22Rv1 (cell line): ENCODE measurements at regions not wholly inside any gene's neighbourhood (a gene's known extent, or its start where the extent isn't known, plus 50 kb on each side); places are given as distances from the start of the nearest gene placed in this dataset.

Source experiments
- H3K27ac ChIP-seq: fragments of 450-650 bp; 2 replicates; pipeline ENCODE4 v1.5.1; 2017
- ZFX ChIP-seq: fragments of 450-650 bp; IDR thresholded peaks from 2 replicates; pipeline ENCODE4 v1.6.1; 2017; ENCODE audit warnings: antibody characterized with exemption, borderline replicate concordance
- TF ChIP-seq, protein P1 (sequence below): fragments of 450-650 bp; IDR thresholded peaks from 2 replicates; pipeline ENCODE4 v1.5.1; 2017; ENCODE audit warnings: mild to moderate bottlenecking

DNA sequence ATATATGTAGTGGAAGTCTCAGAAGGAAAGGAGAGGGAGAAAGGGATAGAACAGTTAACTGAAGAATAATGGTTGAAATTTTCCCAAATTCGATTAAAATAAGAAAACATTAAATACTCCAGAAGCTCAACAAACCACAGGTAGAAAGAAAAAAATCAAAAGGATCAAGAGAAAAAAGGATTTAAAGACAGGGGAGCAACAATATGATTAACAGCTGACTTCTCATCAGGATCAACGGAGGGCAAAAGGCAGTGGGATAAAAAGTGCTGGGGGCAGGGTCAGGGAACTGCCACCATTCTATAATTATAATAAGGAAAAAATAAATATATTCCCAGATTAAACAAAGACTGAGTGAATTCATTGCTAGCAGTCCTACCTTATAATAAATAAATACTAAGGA is 55.3 kb downstream of the CDKN2C start:
- no peak for TF ChIP-seq ZFX
- TF ChIP-seq, protein P1, sequence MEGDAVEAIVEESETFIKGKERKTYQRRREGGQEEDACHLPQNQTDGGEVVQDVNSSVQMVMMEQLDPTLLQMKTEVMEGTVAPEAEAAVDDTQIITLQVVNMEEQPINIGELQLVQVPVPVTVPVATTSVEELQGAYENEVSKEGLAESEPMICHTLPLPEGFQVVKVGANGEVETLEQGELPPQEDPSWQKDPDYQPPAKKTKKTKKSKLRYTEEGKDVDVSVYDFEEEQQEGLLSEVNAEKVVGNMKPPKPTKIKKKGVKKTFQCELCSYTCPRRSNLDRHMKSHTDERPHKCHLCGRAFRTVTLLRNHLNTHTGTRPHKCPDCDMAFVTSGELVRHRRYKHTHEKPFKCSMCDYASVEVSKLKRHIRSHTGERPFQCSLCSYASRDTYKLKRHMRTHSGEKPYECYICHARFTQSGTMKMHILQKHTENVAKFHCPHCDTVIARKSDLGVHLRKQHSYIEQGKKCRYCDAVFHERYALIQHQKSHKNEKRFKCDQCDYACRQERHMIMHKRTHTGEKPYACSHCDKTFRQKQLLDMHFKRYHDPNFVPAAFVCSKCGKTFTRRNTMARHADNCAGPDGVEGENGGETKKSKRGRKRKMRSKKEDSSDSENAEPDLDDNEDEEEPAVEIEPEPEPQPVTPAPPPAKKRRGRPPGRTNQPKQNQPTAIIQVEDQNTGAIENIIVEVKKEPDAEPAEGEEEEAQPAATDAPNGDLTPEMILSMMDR, result no peak
- H3K27ac ChIP-seq, result no peak overlapping the region

DNA sequence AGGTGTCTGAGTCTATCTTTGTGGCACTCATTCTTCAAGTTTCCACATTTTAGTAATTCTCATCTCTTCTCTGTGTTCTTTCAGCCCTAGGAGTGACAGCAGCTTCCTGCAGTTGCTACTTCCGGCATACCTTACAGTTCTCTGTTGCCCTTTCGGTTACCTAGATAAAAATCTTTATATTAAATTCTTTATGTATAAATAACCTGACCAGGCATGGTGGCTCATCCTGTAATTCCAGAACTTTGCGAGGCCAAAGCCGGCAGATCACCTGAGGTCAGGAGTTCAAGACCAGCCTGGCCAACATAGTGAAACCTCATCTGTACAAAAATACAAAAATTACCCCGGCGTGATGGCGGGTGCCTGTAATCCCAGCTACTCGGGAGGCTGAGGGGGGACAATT is 62.9 kb downstream of the CDKN2C start:
- TF ChIP-seq, protein P1, result no peak
- TF ChIP-seq ZFX, result no peak
- H3K27ac ChIP-seq, result no peak overlapping the region

DNA sequence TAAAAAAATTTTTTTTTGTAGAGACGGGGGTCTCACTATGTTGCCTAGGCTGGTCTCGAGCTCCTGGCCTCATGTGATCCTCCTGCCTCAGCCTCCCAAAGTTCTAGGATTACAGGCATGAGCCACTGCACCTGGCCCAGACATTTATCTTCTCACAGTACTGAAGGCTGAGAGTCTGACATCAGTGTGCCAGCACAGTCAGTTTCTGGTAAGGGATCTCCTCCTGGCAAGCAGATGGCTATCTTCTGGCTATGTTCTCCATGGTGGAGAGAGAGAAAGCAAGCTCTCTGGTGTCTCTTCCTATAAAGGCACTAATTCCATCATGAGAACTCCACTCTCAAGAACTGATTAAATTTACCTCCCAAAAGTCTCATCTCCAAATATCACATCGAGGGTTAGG is 57.8 kb upstream of the C1orf185 start:
- TF ChIP-seq, protein P1, result no peak
- no peak for TF ChIP-seq ZFX
- H3K27ac ChIP-seq, result no peak overlapping the region

DNA sequence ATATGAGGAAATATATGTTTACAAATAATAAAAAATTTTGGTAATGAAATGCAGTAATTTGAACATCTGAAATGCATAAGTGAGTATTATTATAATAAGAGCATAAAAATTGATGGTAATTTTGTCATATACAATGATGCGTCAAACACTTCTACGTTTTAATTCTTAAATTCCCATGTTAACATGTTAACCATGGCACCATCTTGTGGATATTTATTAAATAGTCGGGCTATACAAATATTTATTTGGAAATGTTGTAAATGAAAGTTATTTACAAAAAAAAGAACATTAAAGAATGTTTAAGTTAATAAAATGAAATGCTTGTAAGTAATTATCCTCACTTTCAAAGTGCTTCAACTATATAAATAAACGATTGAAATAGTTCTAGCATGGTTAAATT is 57.2 kb upstream of the C1orf185 start:
- no peak overlapping the region for H3K27ac ChIP-seq
- TF ChIP-seq, protein P1, result peak; percentile 40
- no peak for TF ChIP-seq ZFX

DNA sequence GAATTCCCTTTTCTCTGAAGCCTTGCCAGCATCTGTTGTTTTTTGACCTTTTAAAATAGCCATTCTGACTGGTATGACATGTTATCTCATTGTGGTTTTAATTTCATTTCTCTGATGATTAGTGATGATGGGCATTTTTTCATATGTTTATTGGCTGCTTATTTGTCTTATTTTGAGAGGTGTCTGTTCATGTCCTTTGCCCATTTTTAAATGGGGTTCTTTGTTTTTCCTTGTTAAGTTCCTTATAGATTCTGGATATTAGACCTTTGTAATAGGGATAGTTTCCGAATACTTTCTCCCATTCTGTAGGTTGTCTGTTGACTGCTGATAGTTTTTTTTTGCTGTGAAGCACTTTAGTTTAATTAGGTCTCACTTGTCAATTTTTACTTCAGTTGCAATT is 54.0 kb upstream of the C1orf185 start:
- TF ChIP-seq, protein P1, result no peak
- no peak for TF ChIP-seq ZFX
- no peak overlapping the region for H3K27ac ChIP-seq

DNA sequence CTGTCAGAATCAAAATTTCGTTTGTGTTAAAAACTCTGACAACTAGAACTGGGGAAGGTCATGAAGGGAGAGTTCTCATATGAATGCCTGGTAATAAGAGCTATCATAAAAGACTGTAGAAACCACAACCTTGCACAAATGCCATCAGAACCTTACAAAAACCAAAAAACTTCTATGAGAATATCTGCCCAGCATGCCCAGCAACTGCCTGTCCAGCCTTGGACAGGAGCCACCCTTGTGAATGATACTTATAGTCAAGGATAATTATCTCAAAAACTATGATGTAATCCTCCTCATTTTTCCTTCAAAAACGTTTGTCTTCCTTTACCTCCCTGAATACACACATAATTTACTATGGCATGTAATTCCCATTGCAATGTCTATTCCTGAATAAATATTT is 53.4 kb upstream of the C1orf185 start:
- H3K27ac ChIP-seq, result no peak overlapping the region
- TF ChIP-seq ZFX, result no peak
- TF ChIP-seq, protein P1, result no peak
